ENCODE measurements at regions not wholly inside any gene's neighbourhood (a gene's known extent, or its start where the extent isn't known, plus 50 kb on each side); places are given as distances from the start of the nearest gene placed in this dataset.

DNA sequence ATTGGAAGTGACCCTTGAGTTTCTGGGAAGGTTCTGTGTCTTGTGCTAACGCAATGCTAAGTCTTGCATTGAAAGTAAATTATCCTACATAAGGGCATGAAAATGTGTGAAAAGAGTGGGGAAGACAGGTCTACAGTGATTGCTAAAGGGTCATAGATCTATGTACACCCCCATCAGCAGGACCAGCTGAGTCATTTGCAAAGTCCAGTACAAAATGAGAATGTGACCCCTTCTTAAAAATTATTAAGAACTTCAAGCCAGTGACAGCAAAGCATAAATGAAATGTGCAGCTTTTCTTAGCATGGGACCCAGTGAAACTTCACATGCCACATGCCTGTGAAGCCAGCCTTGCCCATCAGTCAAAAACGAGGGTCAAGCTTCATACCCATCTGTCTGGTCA is 640.7 kb upstream of the MKI67 start:
- TF ChIP-seq, protein P1, sequence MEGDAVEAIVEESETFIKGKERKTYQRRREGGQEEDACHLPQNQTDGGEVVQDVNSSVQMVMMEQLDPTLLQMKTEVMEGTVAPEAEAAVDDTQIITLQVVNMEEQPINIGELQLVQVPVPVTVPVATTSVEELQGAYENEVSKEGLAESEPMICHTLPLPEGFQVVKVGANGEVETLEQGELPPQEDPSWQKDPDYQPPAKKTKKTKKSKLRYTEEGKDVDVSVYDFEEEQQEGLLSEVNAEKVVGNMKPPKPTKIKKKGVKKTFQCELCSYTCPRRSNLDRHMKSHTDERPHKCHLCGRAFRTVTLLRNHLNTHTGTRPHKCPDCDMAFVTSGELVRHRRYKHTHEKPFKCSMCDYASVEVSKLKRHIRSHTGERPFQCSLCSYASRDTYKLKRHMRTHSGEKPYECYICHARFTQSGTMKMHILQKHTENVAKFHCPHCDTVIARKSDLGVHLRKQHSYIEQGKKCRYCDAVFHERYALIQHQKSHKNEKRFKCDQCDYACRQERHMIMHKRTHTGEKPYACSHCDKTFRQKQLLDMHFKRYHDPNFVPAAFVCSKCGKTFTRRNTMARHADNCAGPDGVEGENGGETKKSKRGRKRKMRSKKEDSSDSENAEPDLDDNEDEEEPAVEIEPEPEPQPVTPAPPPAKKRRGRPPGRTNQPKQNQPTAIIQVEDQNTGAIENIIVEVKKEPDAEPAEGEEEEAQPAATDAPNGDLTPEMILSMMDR (IDR thresholded peaks at IDR 0.05; ENCODE audit: low read depth, low read length) = no peak
- TF ChIP-seq EZH2phosphoT487 (IDR thresholded peaks at IDR 0.05; ENCODE audit: low read depth) = no peak

Data from OCI-LY3 (cell line).